NT2/D1 (cell line): ENCODE measurements at regions not wholly inside any gene's neighbourhood (a gene's known extent, or its start where the extent isn't known, plus 50 kb on each side); places are given as distances from the start of the nearest gene placed in this dataset.

Experiments used
- SUZ12 ChIP-seq: IDR thresholded peaks from 2 replicates; pipeline ENCODE4 v1.6.1; 2011; ENCODE audit not compliant: insufficient read length, insufficient read depth; ENCODE audit errors: extremely low read depth
- YY1 ChIP-seq: IDR thresholded peaks from 2 replicates; pipeline ENCODE4 v1.6.1; 2011; ENCODE audit not compliant: insufficient read length, insufficient read depth
- ZNF274 ChIP-seq: IDR thresholded peaks from 2 replicates; pipeline ENCODE4 v1.6.1; 2011; ENCODE audit warnings: mild to moderate bottlenecking, low read depth, low read length

DNA sequence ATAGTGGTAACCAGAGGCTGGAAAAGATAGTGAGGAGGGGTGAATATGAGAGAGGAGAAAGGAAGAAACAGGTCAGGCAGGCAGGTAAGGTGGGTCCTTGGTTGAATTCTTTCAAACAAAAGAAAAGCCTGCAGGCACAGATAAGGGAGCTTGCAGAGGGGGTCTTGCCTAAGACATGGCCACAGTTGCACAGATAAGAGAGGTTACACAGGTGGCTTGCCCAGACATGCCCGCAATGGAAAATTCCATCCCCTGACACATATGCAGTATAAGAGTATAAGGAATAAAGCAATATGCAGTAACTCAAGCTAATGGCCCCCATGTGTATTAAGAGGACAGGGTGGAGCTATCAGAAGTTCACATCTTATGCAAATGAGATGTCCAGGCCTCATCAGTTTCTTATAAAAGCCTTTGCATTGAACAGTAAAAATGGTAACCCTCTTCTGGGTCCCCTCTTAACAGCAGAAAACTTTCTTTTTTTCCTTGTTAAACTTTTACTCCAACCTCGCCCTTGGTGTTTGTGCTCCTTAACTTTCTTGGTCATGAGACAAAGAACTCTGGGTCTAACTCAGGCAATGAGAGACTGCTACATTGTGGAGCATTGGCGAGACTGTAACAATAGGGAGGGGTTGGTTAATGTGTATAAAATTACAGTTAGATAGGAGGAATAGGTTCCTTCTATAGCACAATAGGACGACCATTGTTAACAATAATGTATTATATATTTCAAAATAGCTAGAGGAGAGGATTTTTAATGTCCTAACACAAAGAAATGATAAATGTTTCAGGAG lies 764.6 kb downstream of the TSN start:
- TF ChIP-seq YY1 (no peak), ZNF274 (no peak), SUZ12 (no peak)
